ENCODE measurements at regions not wholly inside any gene's neighbourhood (a gene's known extent, or its start where the extent isn't known, plus 50 kb on each side); places are given as distances from the start of the nearest gene placed in this dataset.

GRCh38 chr16:55255733-55256282, 68.2 kb upstream of the IRX6 start:
- TF ChIP-seq CTCF (conservative IDR thresholded peaks at IDR 0.05; ENCODE audit: low read length) (no peak), EZH2phosphoT487 (IDR thresholded peaks at IDR 0.05; ENCODE audit: borderline replicate concordance, low read depth, low read length) (no peak)
